Heart left ventricle (tissue), 16 donors: ENCODE measurements at regions not wholly inside any gene's neighbourhood (a gene's known extent, or its start where the extent isn't known, plus 50 kb on each side); places are given as distances from the start of the nearest gene placed in this dataset.

Experiments
- ATAC-seq, 4 donors: fragments of 200-7000 bp; cut with Tn5 transposase; one replicate each; pipeline ENCODE4 v1.9.1; 2020 to 2022; ENCODE audit warnings: moderate library complexity in 4 of 4, mild to moderate bottlenecking in 3 of 4, moderate number of reproducible peaks in 1 of 4
- DNase-seq, 5 donors: peaks; one replicate each; pipeline ENCODE4 v3.0.0-alpha.2; 2020
- H3K27ac ChIP-seq, 12 donors: fragments of 200-600 bp; sonication (generic) in 4 of 12; one replicate each; pipeline versions ENCODE4 v1.5.0 to v1.8.0; 2016 to 2022; ENCODE audit warnings: mild to moderate bottlenecking in 2 of 12
- H3K27me3 ChIP-seq, 9 donors: fragments of 200-600 bp; sonication (generic) in 2 of 9; one replicate each; pipeline versions ENCODE4 v1.5.1 to v1.8.0; 2016 to 2022; ENCODE audit warnings: mild to moderate bottlenecking in 3 of 9
- H3K36me3 ChIP-seq, 9 donors: fragments of 200-600 bp; sonication (generic) in 2 of 9; one replicate each; pipeline versions ENCODE4 v1.5.0 to v1.8.0; 2018 to 2022; ENCODE audit warnings: mild to moderate bottlenecking in 2 of 9
- H3K4me1 ChIP-seq, 12 donors: fragments of 200-600 bp; sonication (generic) in 4 of 12; one replicate each; pipeline versions ENCODE4 v1.5.0 to v1.8.0; 2016 to 2022; ENCODE audit warnings: mild to moderate bottlenecking in 3 of 12
- H3K4me3 ChIP-seq, 12 donors: fragments of 200-600 bp; sonication (generic) in 4 of 12; one replicate each; pipeline versions ENCODE4 v1.5.0 to v1.8.0; 2017 to 2022; ENCODE audit warnings: mild to moderate bottlenecking in 9 of 12, moderate library complexity in 4 of 12
- H3K9me3 ChIP-seq, 12 donors: fragments of 200-600 bp; sonication (generic) in 4 of 12; one replicate each; pipeline versions ENCODE4 v1.5.0 to v1.8.0; 2016 to 2022; ENCODE audit warnings: mild to moderate bottlenecking in 1 of 12
- CTCF ChIP-seq, 12 donors: fragments of 200-600 bp; sonication (generic) in 4 of 12; IDR thresholded peaks; one replicate each; pipeline versions ENCODE4 v1.5.0 to v1.8.0; 2018 to 2022; ENCODE audit warnings: antibody characterized with exemption in 12 of 12, mild to moderate bottlenecking in 5 of 12
- POLR2A ChIP-seq, 2 donors: fragments of 450-650 bp; IDR thresholded peaks; one replicate each; pipeline ENCODE4 v1.6.1; 2017; ENCODE audit warnings: antibody characterized with exemption in 2 of 2, mild to moderate bottlenecking in 2 of 2, moderate library complexity in 2 of 2
- WGBS, 4 donors: extraction: QIAGEN DNeasy Blood & Tissue Kit in 2 of 4; methylation state at CpG; one replicate each; pipeline versions ENCODE4 v1.1.5 to v1.1.7; 2013 to 2018; 5-methylcytosine and 5-hydroxymethylcytosine counted together
- intact Hi-C, 10 donors: fragments of 100-400 bp; cut with DNase I; formaldehyde crosslinking; loops; one replicate each; pipeline versions ENCODE4 v1.11.1 to v1.14.2; 2022
- donor health status: ischemic (EF 13 %, LVEDD 7.1; RV severe dilation, severe dysfunction).
- donor health status: healthy with polysubstance abuse.
- donor health status: DM: no; HTN: yes; CAD: no.
- donor health status: DM: no; HTN: no; CAD: no.
- donor health status: ischemic (EF 25% LVEDD 6.9; RV normal size, moderate dysfunction).
- donor health status: ischemic (EF 25% LVEDD 5.7; RV mildly dilated, moderate dysfunction).
- donor health status: healthy.
- donor health status: DM: yes; HTN: yes; CAD: no.
- donor health status: ischemic (EF 35%, LVEDD 5.7; RV mildly dilated, moderate dysfunction).
- donor health status: nonischemic (EF 11% LVEDD 7.7; RV severe dilation, severe dysfunction).
- donor health status: DM: yes; HTN: yes; CAD: no.
- donor health status: PGD.
- donor health status: ischemic (EF 29% LVEDD 5.4; RV normal size, mild dysfunction).
- donor health status: nonischemic (EF 23%, LVEDD 6.1; RV moderate dilation, normal function).

- intact Hi-C loops, result no loop called here
- 52 to 62% (median 56%) methylated on average over 8 of the region's 8 CpGs for WGBS, 4 donors
Observed at GRCh38 chr2:5803547-5803946, 111.4 kb downstream of the SOX11 start.

GRCh38 chr2:5818961-5819600 is 126.9 kb downstream of the SOX11 start:
- TF ChIP-seq CTCF (IDR thresholded peaks at IDR 0.05) (no peak), POLR2A (IDR thresholded peaks at IDR 0.05) (no peak)
- no peak for DNase-seq
- no peaks in the 10 kb centered on the region for H3K9me3 ChIP-seq
- WGBS, 4 donors, result 38 to 51% (median 45%) methylated on average over 3 of the region's 3 CpGs
- H3K27me3 ChIP-seq, result no peaks in the 10 kb centered on the region
- no peak overlapping the region for H3K27ac ChIP-seq
- intact Hi-C loops, result no loop called here
- ATAC-seq, result peak in 1 of 4 donors; percentile 37
- H3K4me1 ChIP-seq, result peaks cover 0 to 7% (median 0%) of the 10 kb centered on the region in 12 donors
- no peaks in the 10 kb centered on the region for H3K36me3 ChIP-seq
- no peak overlapping the region for H3K4me3 ChIP-seq

More at GRCh38 chr2:5803547-5803946, 111.4 kb downstream of the SOX11 start:
- no peak for ATAC-seq
- H3K27me3 ChIP-seq, result peaks cover 0 to 6% (median 0%) of the 10 kb centered on the region in 9 donors
- no peak overlapping the region for H3K4me3 ChIP-seq
- DNase-seq, result no peak
- peaks cover 0 to 5% (median 0%) of the 10 kb centered on the region in 12 donors for H3K9me3 ChIP-seq
- no peak for TF ChIP-seq CTCF (IDR thresholded peaks at IDR 0.05)
- no peaks in the 10 kb centered on the region for H3K4me1 ChIP-seq
- H3K36me3 ChIP-seq, result no peaks in the 10 kb centered on the region
- no peak overlapping the region for H3K27ac ChIP-seq

- DNase-seq (no peak), ATAC-seq (no peak)
- Histone ChIP-seq H3K9me3 (peaks cover 0 to 2% (median 0%) of the 10 kb centered on the region in 12 donors), H3K27me3 (no peaks in the 10 kb centered on the region), H3K36me3 (no peaks in the 10 kb centered on the region), H3K4me3 (no peak overlapping the region), H3K27ac (no peak overlapping the region), H3K4me1 (peaks cover 0 to under 1% (median 0%) of the 10 kb centered on the region in 12 donors)
- intact Hi-C loops, result no loop called here
- 74 to 100% (median 94%) methylated on average over 2 of the region's 2 CpGs for WGBS, 4 donors
- TF ChIP-seq POLR2A (IDR thresholded peaks at IDR 0.05), result no peak
- TF ChIP-seq CTCF (IDR thresholded peaks at IDR 0.05), result no peak
Observed at GRCh38 chr2:5824126-5824525, 131.9 kb downstream of the SOX11 start.

GRCh38 chr2:5825686-5826085 is 133.5 kb downstream of the SOX11 start:
- no peak for DNase-seq
- H3K4me3 ChIP-seq, result no peak overlapping the region
- no peaks in the 10 kb centered on the region for H3K27me3 ChIP-seq
- TF ChIP-seq POLR2A (IDR thresholded peaks at IDR 0.05) (no peak), CTCF (IDR thresholded peaks at IDR 0.05) (no peak)
- H3K36me3 ChIP-seq, result no peaks in the 10 kb centered on the region
- peaks cover 0 to 2% (median 0%) of the 10 kb centered on the region in 12 donors for H3K9me3 ChIP-seq
- H3K27ac ChIP-seq, result no peak overlapping the region
- no peak for ATAC-seq
- 92 to 100% (median 96%) methylated on average over 1 of the region's 1 CpG for WGBS, 4 donors
- no peaks in the 10 kb centered on the region for H3K4me1 ChIP-seq
- intact Hi-C loops, result no loop called here
